ENCODE measurements at regions not wholly inside any gene's neighbourhood (a gene's known extent, or its start where the extent isn't known, plus 50 kb on each side); places are given as distances from the start of the nearest gene placed in this dataset.

DNA sequence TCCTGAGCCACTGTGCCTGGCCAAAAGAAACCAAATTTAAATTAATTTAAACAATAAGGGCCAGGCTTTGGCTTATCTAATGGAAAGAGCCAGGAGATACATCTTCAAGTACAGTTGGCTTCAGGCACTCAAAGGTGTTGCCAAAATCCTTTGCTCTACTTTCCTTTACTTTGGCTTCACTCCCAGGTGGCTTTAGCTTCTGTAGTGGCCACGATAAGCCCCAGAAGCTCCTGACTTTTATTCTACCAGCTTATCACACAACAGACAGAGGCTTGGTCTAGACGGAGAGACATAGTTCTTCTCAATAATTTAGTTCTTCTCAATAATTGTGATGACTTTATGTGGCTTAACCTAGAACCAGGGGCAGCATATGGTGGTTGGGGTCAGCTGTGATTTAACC, 211.2 kb upstream of the LNX1 start (continued):
- no peak for TF ChIP-seq ZFHX2 (tag by site-specific recombination; conservative IDR thresholded peaks at IDR 0.05)
- TF ChIP-seq, protein P1, sequence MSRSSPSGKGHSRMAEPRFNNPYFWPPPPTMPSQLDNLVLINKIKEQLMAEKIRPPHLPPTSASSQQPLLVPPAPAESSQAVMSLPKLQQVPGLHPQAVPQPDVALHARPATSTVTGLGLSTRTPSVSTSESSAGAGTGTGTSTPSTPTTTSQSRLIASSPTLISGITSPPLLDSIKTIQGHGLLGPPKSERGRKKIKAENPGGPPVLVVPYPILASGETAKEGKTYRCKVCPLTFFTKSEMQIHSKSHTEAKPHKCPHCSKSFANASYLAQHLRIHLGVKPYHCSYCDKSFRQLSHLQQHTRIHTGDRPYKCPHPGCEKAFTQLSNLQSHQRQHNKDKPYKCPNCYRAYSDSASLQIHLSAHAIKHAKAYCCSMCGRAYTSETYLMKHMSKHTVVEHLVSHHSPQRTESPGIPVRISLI (tag by site-specific recombination; IDR thresholded peaks at IDR 0.05) = no peak
- no peak for TF ChIP-seq ZNF302 (tag by site-specific recombination; IDR thresholded peaks at IDR 0.05; ENCODE audit: low read depth)
- TF ChIP-seq ZNF433 (tag by site-specific recombination; IDR thresholded peaks at IDR 0.05; ENCODE audit: low read depth) = no peak
- TF ChIP-seq, protein P2, sequence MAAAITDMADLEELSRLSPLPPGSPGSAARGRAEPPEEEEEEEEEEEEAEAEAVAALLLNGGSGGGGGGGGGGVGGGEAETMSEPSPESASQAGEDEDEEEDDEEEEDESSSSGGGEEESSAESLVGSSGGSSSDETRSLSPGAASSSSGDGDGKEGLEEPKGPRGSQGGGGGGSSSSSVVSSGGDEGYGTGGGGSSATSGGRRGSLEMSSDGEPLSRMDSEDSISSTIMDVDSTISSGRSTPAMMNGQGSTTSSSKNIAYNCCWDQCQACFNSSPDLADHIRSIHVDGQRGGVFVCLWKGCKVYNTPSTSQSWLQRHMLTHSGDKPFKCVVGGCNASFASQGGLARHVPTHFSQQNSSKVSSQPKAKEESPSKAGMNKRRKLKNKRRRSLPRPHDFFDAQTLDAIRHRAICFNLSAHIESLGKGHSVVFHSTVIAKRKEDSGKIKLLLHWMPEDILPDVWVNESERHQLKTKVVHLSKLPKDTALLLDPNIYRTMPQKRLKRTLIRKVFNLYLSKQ (tag by site-specific recombination; IDR thresholded peaks at IDR 0.05; ENCODE audit: borderline replicate concordance) = no peak
- no peak for TF ChIP-seq ZBTB21 (tag by site-specific recombination; IDR thresholded peaks at IDR 0.05)
- no peak for TF ChIP-seq ZNF335 (tag by site-specific recombination; conservative IDR thresholded peaks at IDR 0.05)
- TF ChIP-seq, protein P3, sequence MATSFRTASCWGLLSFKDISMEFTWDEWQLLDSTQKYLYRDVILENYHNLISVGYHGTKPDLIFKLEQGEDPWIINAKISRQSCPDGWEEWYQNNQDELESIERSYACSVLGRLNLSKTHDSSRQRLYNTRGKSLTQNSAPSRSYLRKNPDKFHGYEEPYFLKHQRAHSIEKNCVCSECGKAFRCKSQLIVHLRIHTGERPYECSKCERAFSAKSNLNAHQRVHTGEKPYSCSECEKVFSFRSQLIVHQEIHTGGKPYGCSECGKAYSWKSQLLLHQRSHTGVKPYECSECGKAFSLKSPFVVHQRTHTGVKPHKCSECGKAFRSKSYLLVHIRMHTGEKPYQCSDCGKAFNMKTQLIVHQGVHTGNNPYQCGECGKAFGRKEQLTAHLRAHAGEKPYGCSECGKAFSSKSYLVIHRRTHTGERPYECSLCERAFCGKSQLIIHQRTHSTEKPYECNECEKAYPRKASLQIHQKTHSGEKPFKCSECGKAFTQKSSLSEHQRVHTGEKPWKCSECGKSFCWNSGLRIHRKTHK (tag by site-specific recombination; IDR thresholded peaks at IDR 0.05) = no peak
- TF ChIP-seq ZFP41 (tag by site-specific recombination; IDR thresholded peaks at IDR 0.05; ENCODE audit: borderline replicate concordance) = no peak
- TF ChIP-seq, protein P4, sequence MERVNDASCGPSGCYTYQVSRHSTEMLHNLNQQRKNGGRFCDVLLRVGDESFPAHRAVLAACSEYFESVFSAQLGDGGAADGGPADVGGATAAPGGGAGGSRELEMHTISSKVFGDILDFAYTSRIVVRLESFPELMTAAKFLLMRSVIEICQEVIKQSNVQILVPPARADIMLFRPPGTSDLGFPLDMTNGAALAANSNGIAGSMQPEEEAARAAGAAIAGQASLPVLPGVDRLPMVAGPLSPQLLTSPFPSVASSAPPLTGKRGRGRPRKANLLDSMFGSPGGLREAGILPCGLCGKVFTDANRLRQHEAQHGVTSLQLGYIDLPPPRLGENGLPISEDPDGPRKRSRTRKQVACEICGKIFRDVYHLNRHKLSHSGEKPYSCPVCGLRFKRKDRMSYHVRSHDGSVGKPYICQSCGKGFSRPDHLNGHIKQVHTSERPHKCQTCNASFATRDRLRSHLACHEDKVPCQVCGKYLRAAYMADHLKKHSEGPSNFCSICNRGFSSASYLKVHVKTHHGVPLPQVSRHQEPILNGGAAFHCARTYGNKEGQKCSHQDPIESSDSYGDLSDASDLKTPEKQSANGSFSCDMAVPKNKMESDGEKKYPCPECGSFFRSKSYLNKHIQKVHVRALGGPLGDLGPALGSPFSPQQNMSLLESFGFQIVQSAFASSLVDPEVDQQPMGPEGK (tag by site-specific recombination; IDR thresholded peaks at IDR 0.05) = no peak

DNA sequence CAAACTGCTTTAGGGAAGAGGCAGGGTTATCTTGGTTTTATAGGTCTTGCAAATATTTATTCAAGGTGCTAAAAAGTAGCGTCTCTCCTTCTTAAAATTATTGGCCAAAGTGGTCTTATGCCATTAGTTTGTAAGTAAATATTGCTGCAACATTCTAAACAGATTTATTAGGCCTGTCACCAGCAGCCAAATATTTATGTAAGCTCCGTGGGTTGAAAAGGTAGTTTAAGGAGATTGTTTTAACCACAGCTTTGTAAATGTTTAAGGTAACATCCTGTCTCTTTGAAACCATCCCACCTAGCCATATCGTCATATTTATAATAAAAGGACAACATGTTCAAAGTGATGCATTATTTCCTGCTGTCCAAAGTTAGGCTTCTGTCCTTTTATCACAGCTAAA, 210.1 kb upstream of the LNX1 start:
- no peaks in the 10 kb centered on the region for H3K4me1 ChIP-seq (ENCODE audit: control insufficient read depth, insufficient read depth, low read length)
- ChIA-PET CTCF (interaction anchor here (0.6 to 1.4 kb wide), 4 partner anchors 71 to 785 kb away, joined by 3 to 8 read pairs (median 3); no protein-coding TSS in a partner anchor), POLR2A (no interaction called here)
- no peaks in the 10 kb centered on the region for H3K9me3 ChIP-seq (ENCODE audit: control insufficient read depth, insufficient read depth, low read depth, low read length)
- H3K27ac ChIP-seq (ENCODE audit: extremely low read depth, low read depth, low read length) = no peak overlapping the region
- no peak overlapping the region for H3K4me3 ChIP-seq (ENCODE audit: low read depth, low read length)
- H3K36me3 ChIP-seq (ENCODE audit: control insufficient read depth in 2 of 2, insufficient read depth in 1 of 2, low read length in 2 of 2) = no peaks in the 10 kb centered on the region
- no peak for TF ChIP-seq ZNF335 (tag by site-specific recombination; conservative IDR thresholded peaks at IDR 0.05)
- TF ChIP-seq ZNF2 (tag by site-specific recombination; IDR thresholded peaks at IDR 0.05) = no peak
- no peak for TF ChIP-seq ZNF626 (tag by site-specific recombination; IDR thresholded peaks at IDR 0.05)
- TF ChIP-seq ZNF785 (tag by site-specific recombination; IDR thresholded peaks at IDR 0.05) = no peak
- TF ChIP-seq ZNF776 (tag by site-specific recombination; IDR thresholded peaks at IDR 0.05; ENCODE audit: borderline replicate concordance) = no peak
- TF ChIP-seq ZNF596 (tag by site-specific recombination; IDR thresholded peaks at IDR 0.05) = no peak
- no peak for TF ChIP-seq SP2 (tag by site-specific recombination; IDR thresholded peaks at IDR 0.05)

DNA sequence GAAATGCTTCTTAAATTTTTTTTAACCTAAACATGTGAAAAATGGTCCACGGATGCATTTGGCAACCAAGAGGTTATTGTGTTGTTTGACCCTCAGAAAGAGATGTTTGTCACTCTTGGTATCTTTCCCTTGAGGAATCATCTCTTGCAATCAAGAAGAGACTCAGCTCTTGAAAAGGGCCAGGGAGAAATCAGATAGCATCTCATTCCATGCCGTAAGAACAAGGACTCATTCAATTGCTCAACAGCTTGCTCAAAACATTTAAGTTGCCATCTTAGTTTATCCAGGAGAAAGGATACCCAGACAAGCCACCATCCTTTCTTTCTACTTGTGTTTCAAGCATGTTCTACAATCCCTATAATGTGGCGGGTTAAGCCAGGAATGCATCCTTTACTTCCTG, 209.5 kb upstream of the LNX1 start:
- no peak overlapping the region for H3K27ac ChIP-seq (ENCODE audit: extremely low read depth, low read depth, low read length)
- no peak for TF ChIP-seq ZNF548 (tag by site-specific recombination; IDR thresholded peaks at IDR 0.05)
- TF ChIP-seq, protein P5, sequence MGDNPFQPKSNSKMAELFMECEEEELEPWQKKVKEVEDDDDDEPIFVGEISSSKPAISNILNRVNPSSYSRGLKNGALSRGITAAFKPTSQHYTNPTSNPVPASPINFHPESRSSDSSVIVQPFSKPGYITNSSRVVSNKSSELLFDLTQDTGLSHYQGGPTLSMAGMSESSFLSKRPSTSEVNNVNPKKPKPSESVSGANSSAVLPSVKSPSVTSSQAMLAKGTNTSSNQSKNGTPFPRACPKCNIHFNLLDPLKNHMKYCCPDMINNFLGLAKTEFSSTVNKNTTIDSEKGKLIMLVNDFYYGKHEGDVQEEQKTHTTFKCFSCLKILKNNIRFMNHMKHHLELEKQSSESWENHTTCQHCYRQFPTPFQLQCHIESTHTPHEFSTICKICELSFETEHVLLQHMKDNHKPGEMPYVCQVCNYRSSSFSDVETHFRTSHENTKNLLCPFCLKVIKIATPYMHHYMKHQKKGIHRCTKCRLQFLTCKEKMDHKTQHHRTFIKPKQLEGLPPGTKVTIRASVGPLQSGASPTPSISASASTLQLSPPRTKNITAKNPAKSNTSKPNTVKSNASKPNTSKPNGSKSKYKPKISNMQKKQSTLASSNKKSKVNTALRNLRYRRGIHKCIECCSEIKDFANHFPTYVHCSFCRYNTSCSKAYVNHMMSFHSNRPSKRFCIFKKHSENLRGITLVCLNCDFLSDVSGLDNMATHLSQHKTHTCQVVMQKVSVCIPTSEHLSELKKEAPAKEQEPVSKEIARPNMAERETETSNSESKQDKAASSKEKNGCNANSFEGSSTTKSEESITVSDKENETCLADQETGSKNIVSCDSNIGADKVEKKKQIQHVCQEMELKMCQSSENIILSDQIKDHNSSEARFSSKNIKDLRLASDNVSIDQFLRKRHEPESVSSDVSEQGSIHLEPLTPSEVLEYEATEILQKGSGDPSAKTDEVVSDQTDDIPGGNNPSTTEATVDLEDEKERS (tag by site-specific recombination; IDR thresholded peaks at IDR 0.05) = no peak
- TF ChIP-seq, protein P6, sequence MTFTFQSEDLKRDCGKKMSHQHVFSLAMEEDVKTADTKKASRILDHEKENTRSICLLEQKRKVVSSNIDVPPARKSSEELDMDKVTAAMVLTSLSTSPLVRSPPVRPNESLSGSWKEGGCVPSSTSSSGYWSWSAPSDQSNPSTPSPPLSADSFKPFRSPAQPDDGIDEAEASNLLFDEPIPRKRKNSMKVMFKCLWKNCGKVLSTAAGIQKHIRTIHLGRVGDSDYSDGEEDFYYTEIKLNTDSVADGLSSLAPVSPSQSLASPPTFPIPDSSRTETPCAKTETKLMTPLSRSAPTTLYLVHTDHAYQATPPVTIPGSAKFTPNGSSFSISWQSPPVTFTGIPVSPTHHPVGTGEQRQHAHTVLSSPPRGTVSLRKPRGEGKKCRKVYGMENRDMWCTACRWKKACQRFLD (tag by site-specific recombination; IDR thresholded peaks at IDR 0.05) = no peak
- no peak for TF ChIP-seq ZNF549 (tag by site-specific recombination; IDR thresholded peaks at IDR 0.05)
- H3K4me1 ChIP-seq (ENCODE audit: control insufficient read depth, insufficient read depth, low read length) = no peaks in the 10 kb centered on the region
- no peaks in the 10 kb centered on the region for H3K36me3 ChIP-seq (ENCODE audit: control insufficient read depth in 2 of 2, insufficient read depth in 1 of 2, low read length in 2 of 2)
- ChIA-PET POLR2A (no interaction called here), CTCF (interaction anchor here (0.6 to 1.4 kb wide), 2 partner anchors 70 to 94 kb away, joined by 3 to 8 read pairs; no protein-coding TSS in a partner anchor)
- H3K9me3 ChIP-seq (ENCODE audit: control insufficient read depth, insufficient read depth, low read depth, low read length) = no peaks in the 10 kb centered on the region
- no peak overlapping the region for H3K4me3 ChIP-seq (ENCODE audit: low read depth, low read length)
